ENCODE measurements at regions not wholly inside any gene's neighbourhood (a gene's known extent, or its start where the extent isn't known, plus 50 kb on each side); places are given as distances from the start of the nearest gene placed in this dataset.

DNA sequence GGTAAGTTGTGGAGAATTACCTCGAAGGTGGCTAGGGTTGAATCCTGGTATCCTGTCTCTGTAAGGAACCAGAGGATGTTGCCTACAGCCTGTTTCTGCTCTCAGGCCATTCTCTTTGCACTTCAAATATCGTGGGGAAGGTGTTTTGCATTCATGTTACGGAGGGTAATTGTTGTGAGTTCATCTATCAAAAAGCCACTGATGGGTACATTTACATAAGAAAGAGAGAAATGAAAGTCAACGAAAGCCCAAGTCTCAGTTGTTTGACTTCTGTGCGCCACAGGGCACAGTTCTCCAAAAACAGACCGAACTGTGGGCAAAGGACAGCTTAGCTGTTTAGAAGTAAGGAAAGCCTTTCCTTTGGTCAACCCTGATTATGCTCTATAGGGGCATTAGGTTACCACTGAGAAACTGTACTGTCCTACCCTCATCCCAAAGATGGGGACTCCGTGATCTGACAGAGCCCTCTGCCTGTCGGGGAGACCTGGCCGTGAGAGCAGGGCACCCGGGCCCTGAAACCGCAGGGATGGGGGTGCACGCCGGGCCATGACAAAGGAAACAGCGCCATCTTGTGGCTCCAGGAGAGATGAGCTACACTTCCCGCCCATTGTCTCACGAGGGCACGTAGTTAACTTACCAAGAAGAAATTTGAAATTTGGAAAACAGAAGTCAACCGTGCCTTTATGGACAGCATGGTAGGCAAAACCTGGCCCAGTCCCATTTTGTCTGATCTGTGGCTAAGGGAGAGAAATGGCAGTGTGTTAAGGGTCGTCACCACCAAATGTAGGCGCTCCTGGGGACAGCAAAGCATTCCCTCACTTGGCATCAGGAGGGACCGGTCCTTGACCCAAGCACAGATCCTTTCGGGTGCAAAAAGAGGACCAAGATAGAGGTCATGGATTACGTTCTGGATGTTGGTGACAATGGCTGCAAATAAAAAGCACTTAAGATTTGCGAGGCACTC, 74.5 kb upstream of the DYNLRB2 start:
- Histone ChIP-seq H3K4me3 (ENCODE audit: low read depth, low read length) (no peak overlapping the region), H3K36me3 (ENCODE audit: control insufficient read depth, insufficient read depth, low read length) (no peaks in the 10 kb centered on the region), H3K27me3 (ENCODE audit: control insufficient read depth, insufficient read depth, low read length) (no peaks in the 10 kb centered on the region)
- DNase-seq (ENCODE audit: low read depth), result no peak
- POLR2A ChIA-PET, result no interaction called here
- CTCF ChIA-PET, result interaction anchor here (0.6 to 1.6 kb wide), 13 partner anchors 9 to 1521 kb away, joined by 3 to 5 read pairs (median 4); no protein-coding TSS in a partner anchor
- peak; percentile 81 for TF ChIP-seq CTCF (IDR thresholded peaks at IDR 0.05; ENCODE audit: insufficient read depth, low read depth, low read length)

DNA sequence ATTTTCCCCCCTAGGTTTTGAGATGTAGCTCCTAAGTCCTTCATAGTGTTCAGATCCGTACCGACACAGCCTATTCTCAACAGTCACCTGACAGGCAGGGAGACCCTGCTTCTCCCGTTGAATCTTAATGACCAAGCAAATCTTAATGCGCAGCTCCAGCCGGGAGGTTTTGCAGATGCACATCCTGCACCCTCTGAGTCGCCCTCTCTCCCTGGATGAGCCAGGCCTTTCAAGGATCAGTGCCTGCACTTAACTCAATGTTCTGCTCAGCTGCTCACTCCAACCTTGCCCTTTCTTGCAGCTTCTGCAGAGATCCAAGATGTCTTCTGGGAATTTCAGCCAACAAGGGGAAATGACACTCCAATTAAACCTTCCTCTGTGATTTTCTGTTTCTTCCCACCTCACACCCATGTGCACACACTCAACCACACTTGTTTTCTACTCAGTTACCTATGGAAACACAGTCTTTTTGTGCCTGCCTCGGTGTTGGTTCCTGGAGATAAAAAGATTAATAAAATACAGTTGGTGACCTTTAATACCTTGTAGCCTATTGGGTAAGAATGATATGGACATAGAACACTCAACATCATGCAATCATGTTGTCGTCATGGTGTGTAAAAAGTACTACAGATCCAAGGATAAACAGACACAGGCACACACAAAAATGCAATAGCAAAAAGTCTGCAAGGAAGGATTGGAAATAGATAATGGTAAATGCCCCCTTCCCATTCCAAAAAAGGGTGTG, 76.9 kb upstream of the DYNLRB2 start:
- no peak for TF ChIP-seq CTCF (IDR thresholded peaks at IDR 0.05; ENCODE audit: insufficient read depth, low read depth, low read length)
- CTCF ChIA-PET, result no interaction called here
- POLR2A ChIA-PET, result no interaction called here

DNA sequence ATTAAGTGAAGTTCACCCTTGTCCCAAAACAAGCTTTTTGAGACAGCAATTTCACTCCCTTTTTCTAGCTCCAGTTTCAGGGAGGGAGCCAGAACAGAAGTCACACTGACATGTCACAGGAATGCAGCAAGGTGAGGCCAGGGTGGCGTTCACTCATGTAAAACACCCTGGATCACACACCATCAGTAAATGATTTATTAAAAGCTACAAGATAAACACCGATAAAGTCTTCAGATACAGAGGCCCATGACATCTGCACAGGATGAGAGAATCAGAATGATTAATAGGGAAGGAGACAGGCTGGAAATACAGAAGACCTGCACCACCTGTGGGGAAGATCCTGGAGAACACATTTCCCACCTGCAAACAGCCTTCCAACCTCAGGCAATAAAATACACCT, 77.5 kb upstream of the DYNLRB2 start:
- CTCF ChIA-PET, result interaction anchor here (0.9 kb wide), 1 partner anchor 12 kb away, joined by 5 read pairs; no protein-coding TSS in a partner anchor
- POLR2A ChIA-PET, result no interaction called here

More for the DNA sequence above, 76.9 kb upstream of the DYNLRB2 start:
- Histone ChIP-seq H3K36me3 (ENCODE audit: control insufficient read depth, insufficient read depth, low read length) (no peaks in the 10 kb centered on the region), H3K27me3 (ENCODE audit: control insufficient read depth, insufficient read depth, low read length) (no peaks in the 10 kb centered on the region), H3K4me3 (ENCODE audit: low read depth, low read length) (no peak overlapping the region)
- no peak for DNase-seq (ENCODE audit: low read depth)

GRCh38 chr16:80462917-80463316, 77.9 kb upstream of the DYNLRB2 start:
- CTCF ChIA-PET, result interaction anchor here (0.9 kb wide), 1 partner anchor 12 kb away, joined by 5 read pairs; no protein-coding TSS in a partner anchor
- no peak for DNase-seq (ENCODE audit: low read depth)
- H3K27me3 ChIP-seq (ENCODE audit: control insufficient read depth, insufficient read depth, low read length), result no peaks in the 10 kb centered on the region
- no peaks in the 10 kb centered on the region for H3K36me3 ChIP-seq (ENCODE audit: control insufficient read depth, insufficient read depth, low read length)
- TF ChIP-seq CTCF (IDR thresholded peaks at IDR 0.05; ENCODE audit: insufficient read depth, low read depth, low read length), result no peak
- H3K4me3 ChIP-seq (ENCODE audit: low read depth, low read length), result no peak overlapping the region
- POLR2A ChIA-PET, result no interaction called here

More for the DNA sequence above, 77.5 kb upstream of the DYNLRB2 start:
- TF ChIP-seq CTCF (IDR thresholded peaks at IDR 0.05; ENCODE audit: insufficient read depth, low read depth, low read length), result no peak
- DNase-seq (ENCODE audit: low read depth), result no peak
- no peaks in the 10 kb centered on the region for H3K27me3 ChIP-seq (ENCODE audit: control insufficient read depth, insufficient read depth, low read length)
- no peaks in the 10 kb centered on the region for H3K36me3 ChIP-seq (ENCODE audit: control insufficient read depth, insufficient read depth, low read length)
- no peak overlapping the region for H3K4me3 ChIP-seq (ENCODE audit: low read depth, low read length)

- CTCF ChIA-PET, result no interaction called here
Measured at GRCh38 chr16:80460988-80461387, 79.8 kb upstream of the DYNLRB2 start.

More at GRCh38 chr16:80460988-80461387, 79.8 kb upstream of the DYNLRB2 start:
- Histone ChIP-seq H3K4me3 (ENCODE audit: low read depth, low read length) (no peak overlapping the region), H3K27me3 (ENCODE audit: control insufficient read depth, insufficient read depth, low read length) (no peaks in the 10 kb centered on the region), H3K36me3 (ENCODE audit: control insufficient read depth, insufficient read depth, low read length) (no peaks in the 10 kb centered on the region)
- POLR2A ChIA-PET, result no interaction called here
- no peak for DNase-seq (ENCODE audit: low read depth)
- no peak for TF ChIP-seq CTCF (IDR thresholded peaks at IDR 0.05; ENCODE audit: insufficient read depth, low read depth, low read length)

Measured in BJ (cell line).